NB4 (cell line): ENCODE measurements at regions not wholly inside any gene's neighbourhood (a gene's known extent, or its start where the extent isn't known, plus 50 kb on each side); places are given as distances from the start of the nearest gene placed in this dataset.

Source experiments
- POLR2A ChIP-seq: IDR thresholded peaks from 2 replicates; pipeline ENCODE4 v1.6.1; 2011; ENCODE audit warnings: mild to moderate bottlenecking; ENCODE audit not compliant: insufficient read length; ENCODE audit errors: extremely low read depth
- TF ChIP-seq, protein P1 (sequence below): IDR thresholded peaks from one replicate; pipeline ENCODE4 v1.5.1; 2012; ENCODE audit warnings: low read depth, low read length

DNA sequence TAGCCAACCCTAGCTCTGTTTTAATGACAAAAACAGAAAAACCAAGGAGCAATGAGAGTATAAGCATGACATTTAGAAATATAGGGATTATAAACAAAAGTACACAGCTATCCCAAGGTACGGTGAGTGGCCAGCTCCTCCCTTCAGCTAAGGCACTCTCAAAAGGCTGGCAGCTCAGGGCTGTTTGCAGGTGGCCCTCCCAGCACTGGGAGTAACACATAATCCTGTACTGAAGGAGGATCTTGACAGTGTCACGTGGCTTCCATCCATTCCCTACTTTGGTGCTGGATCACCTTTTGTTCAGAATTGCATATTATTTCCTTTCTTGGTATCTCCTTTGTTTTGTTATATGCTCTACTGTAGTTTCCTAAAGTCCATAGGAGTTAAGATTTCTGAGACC, 500.8 kb downstream of the KCNJ18 start:
- TF ChIP-seq, protein P1, sequence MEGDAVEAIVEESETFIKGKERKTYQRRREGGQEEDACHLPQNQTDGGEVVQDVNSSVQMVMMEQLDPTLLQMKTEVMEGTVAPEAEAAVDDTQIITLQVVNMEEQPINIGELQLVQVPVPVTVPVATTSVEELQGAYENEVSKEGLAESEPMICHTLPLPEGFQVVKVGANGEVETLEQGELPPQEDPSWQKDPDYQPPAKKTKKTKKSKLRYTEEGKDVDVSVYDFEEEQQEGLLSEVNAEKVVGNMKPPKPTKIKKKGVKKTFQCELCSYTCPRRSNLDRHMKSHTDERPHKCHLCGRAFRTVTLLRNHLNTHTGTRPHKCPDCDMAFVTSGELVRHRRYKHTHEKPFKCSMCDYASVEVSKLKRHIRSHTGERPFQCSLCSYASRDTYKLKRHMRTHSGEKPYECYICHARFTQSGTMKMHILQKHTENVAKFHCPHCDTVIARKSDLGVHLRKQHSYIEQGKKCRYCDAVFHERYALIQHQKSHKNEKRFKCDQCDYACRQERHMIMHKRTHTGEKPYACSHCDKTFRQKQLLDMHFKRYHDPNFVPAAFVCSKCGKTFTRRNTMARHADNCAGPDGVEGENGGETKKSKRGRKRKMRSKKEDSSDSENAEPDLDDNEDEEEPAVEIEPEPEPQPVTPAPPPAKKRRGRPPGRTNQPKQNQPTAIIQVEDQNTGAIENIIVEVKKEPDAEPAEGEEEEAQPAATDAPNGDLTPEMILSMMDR, result no peak
- no peak for TF ChIP-seq POLR2A
